Spleen (tissue), 11 donors: ENCODE measurements at regions not wholly inside any gene's neighbourhood (a gene's known extent, or its start where the extent isn't known, plus 50 kb on each side); places are given as distances from the start of the nearest gene placed in this dataset.
A peak's percentile ranks its signal among the peaks of the same experiment; 100 is the strongest.

ENCODE experiments used
- DNase-seq: peaks from one replicate; pipeline ENCODE4 v3.0.0-alpha.2; 2020
- H3K27ac ChIP-seq, 8 donors: fragments of 200-600 bp; sonication (generic) in 7 of 8; 1 replicate in 4 of 8; 2 replicates in 4 of 8; pipeline versions ENCODE4 v1.5.0 to v1.8.0; 2016 to 2021; ENCODE audit warnings: inconsistent platforms in 4 of 8, mild to moderate bottlenecking in 4 of 8, moderate library complexity in 1 of 8
- H3K27me3 ChIP-seq, 7 donors: fragments of 200-600 bp; sonication (generic) in 6 of 7; replicated peaks in 1 of 7; 1 replicate in 4 of 7; 2 replicates in 3 of 7; pipeline versions ENCODE4 v1.5.0 to v1.8.0; 2016 to 2021; ENCODE audit warnings: inconsistent platforms in 3 of 7, mild to moderate bottlenecking in 1 of 7
- H3K36me3 ChIP-seq, 6 donors: fragments of 200-600 bp; sonication (generic) in 5 of 6; 1 replicate in 4 of 6; 2 replicates in 2 of 6; pipeline versions ENCODE4 v1.5.0 to v1.8.0; 2016 to 2021; ENCODE audit warnings: inconsistent platforms in 2 of 6
- H3K4me1 ChIP-seq, 6 donors: fragments of 200-600 bp; sonication (generic) in 5 of 6; 1 replicate in 3 of 6; 2 replicates in 3 of 6; pipeline versions ENCODE4 v1.5.0 to v1.8.0; 2016 to 2021; ENCODE audit warnings: inconsistent platforms in 3 of 6
- H3K4me3 ChIP-seq, 8 donors: fragments of 200-600 bp; sonication (generic) in 7 of 8; 1 replicate in 4 of 8; 2 replicates in 4 of 8; pipeline versions ENCODE4 v1.5.0 to v1.8.0; 2016 to 2021; ENCODE audit warnings: inconsistent platforms in 4 of 8, mild to moderate bottlenecking in 4 of 8, moderate library complexity in 2 of 8
- H3K9me3 ChIP-seq, 8 donors: fragments of 200-600 bp; sonication (generic) in 7 of 8; 1 replicate in 4 of 8; 2 replicates in 4 of 8; pipeline versions ENCODE4 v1.5.0 to v1.8.0; 2016 to 2021; ENCODE audit warnings: inconsistent platforms in 4 of 8
- CTCF ChIP-seq, 11 experiments: fragments of 200-600 bp in 7 of 11; fragments of 450-650 bp in 4 of 11; sonication (generic) in 4 of 11; IDR thresholded peaks in 8 of 11; conservative IDR thresholded peaks in 3 of 11; 1 replicate in 7 of 11; 2 replicates in 4 of 11; pipeline versions ENCODE4 v1.4.0 to v1.8.0; 2016 to 2021; ENCODE audit warnings: antibody characterized with exemption in 11 of 11, inconsistent platforms in 4 of 11, mild to moderate bottlenecking in 1 of 11
- POLR2A ChIP-seq, 3 donors: fragments of 450-650 bp; IDR thresholded peaks; one replicate each; pipeline ENCODE4 v1.5.1; 2017; ENCODE audit warnings: antibody characterized with exemption in 3 of 3, mild to moderate bottlenecking in 1 of 3
- POLR2AphosphoS5 ChIP-seq, 3 donors: sonication (generic); formaldehyde crosslinking; IDR thresholded peaks; one replicate each; pipeline ENCODE4 v1.5.1; 2017; ENCODE audit warnings: antibody characterized with exemption in 3 of 3
- WGBS, 5 donors: extraction: QIAGEN DNeasy Blood & Tissue Kit in 3 of 5; methylation state at CpG; one replicate each; pipeline versions ENCODE4 v1.1.5 to v1.1.7; 2013 to 2018; 5-methylcytosine and 5-hydroxymethylcytosine counted together
- intact Hi-C: fragments of 100-400 bp; cut with DNase I; formaldehyde crosslinking; loops from one replicate; pipeline ENCODE4 v1.15.0; 2023; ENCODE audit warnings: low total_unique reads
- donor health status: healthy with polysubstance abuse.
- donor health status: DM: no; HTN: no; CAD: no; lungs with moderate emphysema.
- donor health status: DM: no; HTN: no; CAD: no.
- donor health status: Bipolar disorder and iron deficiency.
- donor health status: healthy.
- donor health status: DM: no; HTN: no; CAD: no.
- donor health status: DM: yes; HTN: yes; CAD: no.

GRCh38 chr9:80619356-80619755 is 1047.6 kb downstream of the TLE4 start:
- TF ChIP-seq CTCF (IDR thresholded peaks at IDR 0.05 in 8 of 11, conservative IDR thresholded peaks at IDR 0.05 in 3 of 11): no peak
- TF ChIP-seq POLR2A (IDR thresholded peaks at IDR 0.05): no peak
- no peak for TF ChIP-seq POLR2AphosphoS5 (IDR thresholded peaks at IDR 0.05)
- Histone ChIP-seq H3K36me3 (no peaks in the 10 kb centered on the region), H3K27me3 (no peaks in the 10 kb centered on the region), H3K27ac (no peak overlapping the region), H3K4me3 (no peak overlapping the region), H3K4me1 (no peaks in the 10 kb centered on the region), H3K9me3 (peaks cover 0 to 11% (median 0%) of the 10 kb centered on the region in 8 donors)
- 73 to 83% (median 79%) methylated on average over 3 of the region's 3 CpGs for WGBS, 5 donors
- intact Hi-C loops: no loop called here
- DNase-seq: no peak

- 73 to 87% (median 76%) methylated on average over 4 of the region's 4 CpGs for WGBS, 5 donors
- TF ChIP-seq POLR2A (IDR thresholded peaks at IDR 0.05) (no peak), CTCF (IDR thresholded peaks at IDR 0.05 in 8 of 11, conservative IDR thresholded peaks at IDR 0.05 in 3 of 11) (no peak), POLR2AphosphoS5 (IDR thresholded peaks at IDR 0.05) (no peak)
- Histone ChIP-seq H3K27ac (no peak overlapping the region), H3K36me3 (no peaks in the 10 kb centered on the region), H3K4me3 (no peak overlapping the region), H3K27me3 (no peaks in the 10 kb centered on the region), H3K9me3 (peaks cover 0 to 11% (median 0%) of the 10 kb centered on the region in 8 donors), H3K4me1 (no peaks in the 10 kb centered on the region)
- intact Hi-C loops: no loop called here
- DNase-seq: no peak
Measured at GRCh38 chr9:80615964-80616363, 1044.2 kb downstream of the TLE4 start.

GRCh38 chr9:80605793-80606192 is 1034.0 kb downstream of the TLE4 start:
- WGBS, 5 donors: 63 to 80% (median 71%) methylated on average over 3 of the region's 3 CpGs
- no peaks in the 10 kb centered on the region for H3K4me1 ChIP-seq
- H3K27me3 ChIP-seq: no peaks in the 10 kb centered on the region

GRCh38 chr9:80605129-80605528 is 1033.4 kb downstream of the TLE4 start:
- DNase-seq: no peak
- WGBS, 5 donors: 47 to 70% (median 57%) methylated on average over 2 of the region's 2 CpGs
- no peaks in the 10 kb centered on the region for H3K9me3 ChIP-seq

More at GRCh38 chr9:80605793-80606192, 1034.0 kb downstream of the TLE4 start:
- DNase-seq: no peak
- H3K27ac ChIP-seq: no peak overlapping the region
- no peaks in the 10 kb centered on the region for H3K36me3 ChIP-seq
- H3K9me3 ChIP-seq: no peaks in the 10 kb centered on the region
- intact Hi-C loops: no loop called here
- TF ChIP-seq CTCF (IDR thresholded peaks at IDR 0.05 in 8 of 11, conservative IDR thresholded peaks at IDR 0.05 in 3 of 11) (no peak), POLR2A (IDR thresholded peaks at IDR 0.05) (no peak), POLR2AphosphoS5 (IDR thresholded peaks at IDR 0.05) (no peak)
- H3K4me3 ChIP-seq: no peak overlapping the region

More at GRCh38 chr9:80605129-80605528, 1033.4 kb downstream of the TLE4 start:
- H3K4me1 ChIP-seq: no peaks in the 10 kb centered on the region
- no peak overlapping the region for H3K27ac ChIP-seq
- no peak overlapping the region for H3K4me3 ChIP-seq
- H3K36me3 ChIP-seq: no peaks in the 10 kb centered on the region
- no peak for TF ChIP-seq POLR2AphosphoS5 (IDR thresholded peaks at IDR 0.05)
- TF ChIP-seq CTCF (IDR thresholded peaks at IDR 0.05 in 8 of 11, conservative IDR thresholded peaks at IDR 0.05 in 3 of 11): peak in 5 of 11 experiments; percentile 13 to 26 (median 21)
- intact Hi-C loops: no loop called here
- no peaks in the 10 kb centered on the region for H3K27me3 ChIP-seq
